ENCODE measurements at regions not wholly inside any gene's neighbourhood (a gene's known extent, or its start where the extent isn't known, plus 50 kb on each side); places are given as distances from the start of the nearest gene placed in this dataset.

- ATAC-seq (ENCODE audit: low read depth) = no peak; the same call in 1 of the 2 replicates
- H2BK20ac ChIP-seq (ENCODE audit: low read depth, low read length) = no peak overlapping the region
- no peaks in the 10 kb centered on the region for H3K27me3 ChIP-seq (ENCODE audit: control insufficient read depth, insufficient read depth, low read length)
Observed at GRCh38 chr17:6303664-6304063, 131.3 kb downstream of the AIPL1 start.

More at GRCh38 chr17:6303664-6304063, 131.3 kb downstream of the AIPL1 start:
- Histone ChIP-seq H3K9me3 (ENCODE audit: control insufficient read depth, insufficient read depth, low read length) (peaks cover 4% of the 10 kb centered on the region), H3K23ac (ENCODE audit: low read depth, low read length) (no peak overlapping the region), H3K4me3 (ENCODE audit: insufficient read depth, low read depth, low read length) (no peak overlapping the region), H4K91ac (ENCODE audit: insufficient read depth, low read depth, low read length) (no peak overlapping the region), H3K9me1 (ENCODE audit: insufficient read depth, low read length) (no peaks in the 10 kb centered on the region), H2AK9ac (replicated peaks; ENCODE audit: low read depth, low read length, poor library complexity) (no peak overlapping the region), H3K79me1 (ENCODE audit: low read depth in 1 of 2, low read length in 2 of 2) (no peaks in the 10 kb centered on the region), H2BK120ac (ENCODE audit: low read depth, low read length) (no peak overlapping the region), H2BK15ac (ENCODE audit: low read depth, low read length) (no peak overlapping the region), H2BK5ac (ENCODE audit: low read depth, low read length, poor library complexity, severe bottlenecking) (no peak overlapping the region), H3K4me1 (ENCODE audit: control insufficient read depth, insufficient read depth, low read length) (no peaks in the 10 kb centered on the region), H3K4me2 (ENCODE audit: low read depth, low read length) (no peak overlapping the region), H2AK5ac (ENCODE audit: low read depth, low read length) (no peak overlapping the region), H3K27ac (ENCODE audit: insufficient read depth, low read length) (no peak overlapping the region), H3K14ac (replicated peaks; ENCODE audit: low read depth, low read length) (no peak overlapping the region), H3K56ac (ENCODE audit: extremely low read depth, insufficient read depth, low read length) (no peak overlapping the region), H4K20me1 (ENCODE audit: insufficient read depth, low read length) (no peaks in the 10 kb centered on the region), H3K18ac (ENCODE audit: low read depth, low read length) (no peak overlapping the region), H3K4ac (ENCODE audit: low read depth, low read length) (no peak overlapping the region), H4K8ac (ENCODE audit: low read depth in 2 of 2, low read length in 2 of 2) (no peak overlapping the region), H3K36me3 (ENCODE audit: control insufficient read depth, insufficient read depth, low read length) (no peaks in the 10 kb centered on the region), H2AFZ (replicated peaks; ENCODE audit: low read length, poor library complexity) (no peak overlapping the region), H4K5ac (ENCODE audit: low read depth, low read length) (no peak overlapping the region), H3K9ac (ENCODE audit: low read depth, low read length) (no peak overlapping the region)
- in situ Hi-C loops (cut with MboI; ENCODE audit: low sequenced_read_pairs) = loop anchor here (25.0 kb wide), 1 partner anchor 91 kb away; no protein-coding TSS in a partner anchor
- TF ChIP-seq BHLHE40 (IDR thresholded peaks at IDR 0.05; ENCODE audit: low read depth, low read length) (no peak), RCOR1 (IDR thresholded peaks at IDR 0.05; ENCODE audit: insufficient replicate concordance, low read length) (no peak)
- WGBS, 2 experiments (ENCODE audit: extremely low coverage in 2 of 2, insufficient read length in 1 of 2) = no CpG with 5 or more reads among the region's 5 CpGs
- ChIA-PET POLR2A (ENCODE audit: unreplicated experiment) (no interaction called here), CTCF (no interaction called here)
- intact Hi-C loops (cut with micrococcal nuclease) = no loop called here
- DNase-seq = no peak
- no TSS peak for BruUV-seq (replicated peaks)
- dilution Hi-C loops (cut with HindIII; ENCODE audit: low sequenced_read_pairs, unreplicated experiment) = no loop called here

Measured in IMR-90 (cell line).